Muscle layer of colon (tissue), 2 donors: ENCODE measurements at regions not wholly inside any gene's neighbourhood (a gene's known extent, or its start where the extent isn't known, plus 50 kb on each side); places are given as distances from the start of the nearest gene placed in this dataset.
"Not testable (repeated sequence)": the region's sequence is repeated elsewhere in the genome, so short reads cannot be mapped to it uniquely, and the experiment has no call there.

Experiments used
- H3K27ac ChIP-seq: one replicate; pipeline ENCODE4 v1.7.0; 2013; ENCODE audit warnings: low read depth, mild to moderate bottlenecking, low read length, moderate library complexity
- H3K27me3 ChIP-seq, 2 donors: one replicate each; pipeline ENCODE4 v1.7.0; 2013; ENCODE audit warnings: low read length in 2 of 2, mild to moderate bottlenecking in 2 of 2; ENCODE audit not compliant: insufficient read depth in 2 of 2, control insufficient read depth in 1 of 2
- H3K36me3 ChIP-seq: one replicate; pipeline ENCODE4 v1.7.0; 2013; ENCODE audit warnings: mild to moderate bottlenecking, low read length; ENCODE audit not compliant: insufficient read depth
- H3K4me1 ChIP-seq: one replicate; pipeline ENCODE4 v1.7.0; 2013; ENCODE audit warnings: mild to moderate bottlenecking, low read length; ENCODE audit not compliant: insufficient read depth
- H3K4me3 ChIP-seq, 2 donors: one replicate each; pipeline ENCODE4 v1.7.0; 2013; ENCODE audit warnings: low read length in 2 of 2, low read depth in 1 of 2, mild to moderate bottlenecking in 1 of 2, moderate library complexity in 1 of 2
- H3K9ac ChIP-seq: one replicate; pipeline ENCODE4 v1.7.0; 2013; ENCODE audit warnings: low read length
- H3K9me3 ChIP-seq: one replicate; pipeline ENCODE4 v1.7.0; 2013; ENCODE audit warnings: mild to moderate bottlenecking, low read length
- donor health status: abdominal sarcoma.
- donor health status: Adenocarcinoma of cecum.

GRCh38 chr2:7852546-7852945 is 829.3 kb upstream of the ID2 start:
- Histone ChIP-seq H3K27me3 (no peaks in the 10 kb centered on the region), H3K9ac (no peak overlapping the region), H3K9me3 (no peaks in the 10 kb centered on the region)

GRCh38 chr2:7857904-7858303 is 824.0 kb upstream of the ID2 start:
- no peak overlapping the region for H3K27ac ChIP-seq
- H3K4me1 ChIP-seq, result no peaks in the 10 kb centered on the region
- no peaks in the 10 kb centered on the region for H3K27me3 ChIP-seq
- H3K9ac ChIP-seq, result no peak overlapping the region
- no peaks in the 10 kb centered on the region for H3K36me3 ChIP-seq
- H3K9me3 ChIP-seq, result no peaks in the 10 kb centered on the region
- no peak overlapping the region for H3K4me3 ChIP-seq

More at GRCh38 chr2:7852546-7852945, 829.3 kb upstream of the ID2 start:
- no peak overlapping the region for H3K4me3 ChIP-seq
- no peaks in the 10 kb centered on the region for H3K36me3 ChIP-seq
- H3K4me1 ChIP-seq, result peaks cover 10% of the 10 kb centered on the region
- H3K27ac ChIP-seq, result no peak overlapping the region

GRCh38 chr2:7858624-7859023 is 823.2 kb upstream of the ID2 start:
- Histone ChIP-seq H3K4me1 (no peaks in the 10 kb centered on the region), H3K27ac (no peak overlapping the region), H3K4me3 (no peak overlapping the region), H3K9me3 (no peaks in the 10 kb centered on the region), H3K9ac (no peak overlapping the region), H3K36me3 (no peaks in the 10 kb centered on the region), H3K27me3 (no peaks in the 10 kb centered on the region)

- Histone ChIP-seq H3K4me3 (no peak overlapping the region), H3K9me3 (no peaks in the 10 kb centered on the region), H3K9ac (no peak overlapping the region), H3K4me1 (no peaks in the 10 kb centered on the region), H3K36me3 (no peaks in the 10 kb centered on the region), H3K27ac (no peak overlapping the region), H3K27me3 (no peaks in the 10 kb centered on the region)
Measured at GRCh38 chr2:7860693-7861092, 821.2 kb upstream of the ID2 start.

GRCh38 chr2:7861910-7862702 is 819.8 kb upstream of the ID2 start:
- Histone ChIP-seq H3K27ac (no peak overlapping the region), H3K4me3 (no peak overlapping the region), H3K4me1 (no peaks in the 10 kb centered on the region), H3K36me3 (no peaks in the 10 kb centered on the region), H3K27me3 (no peaks in the 10 kb centered on the region), H3K9ac (no peak overlapping the region), H3K9me3 (no peaks in the 10 kb centered on the region)

- H3K36me3 ChIP-seq, result no peaks in the 10 kb centered on the region
- no peaks in the 10 kb centered on the region for H3K27me3 ChIP-seq
- no peak overlapping the region for H3K27ac ChIP-seq
- no peaks in the 10 kb centered on the region for H3K9me3 ChIP-seq
- peaks cover 3% of the 10 kb centered on the region for H3K4me1 ChIP-seq
- no peak overlapping the region for H3K4me3 ChIP-seq
- H3K9ac ChIP-seq, result no peak overlapping the region
Measured at GRCh38 chr2:7866104-7866503, 815.8 kb upstream of the ID2 start.

GRCh38 chr2:7866825-7867224 is 815.0 kb upstream of the ID2 start:
- no peak overlapping the region for H3K27ac ChIP-seq

GRCh38 chr2:7867867-7868266 is 814.0 kb upstream of the ID2 start:
- no peak overlapping the region for H3K9ac ChIP-seq
- no peaks in the 10 kb centered on the region for H3K36me3 ChIP-seq
- H3K27ac ChIP-seq, result no peak overlapping the region
- H3K4me3 ChIP-seq, result no peak overlapping the region
- no peaks in the 10 kb centered on the region for H3K27me3 ChIP-seq
- no peaks in the 10 kb centered on the region for H3K9me3 ChIP-seq
- peaks cover 3% of the 10 kb centered on the region for H3K4me1 ChIP-seq

More at GRCh38 chr2:7866825-7867224, 815.0 kb upstream of the ID2 start:
- peaks cover 3% of the 10 kb centered on the region for H3K4me1 ChIP-seq
- H3K4me3 ChIP-seq, result no peak overlapping the region
- H3K27me3 ChIP-seq, result no peaks in the 10 kb centered on the region
- no peaks in the 10 kb centered on the region for H3K9me3 ChIP-seq
- H3K9ac ChIP-seq, result no peak overlapping the region
- no peaks in the 10 kb centered on the region for H3K36me3 ChIP-seq

- no peak overlapping the region for H3K9ac ChIP-seq
- no peaks in the 10 kb centered on the region for H3K36me3 ChIP-seq
- H3K27me3 ChIP-seq, result no peaks in the 10 kb centered on the region
- no peak overlapping the region for H3K4me3 ChIP-seq
- H3K9me3 ChIP-seq, result no peaks in the 10 kb centered on the region
- peaks cover 3% of the 10 kb centered on the region for H3K4me1 ChIP-seq
- H3K27ac ChIP-seq, result no peak overlapping the region
Measured at GRCh38 chr2:7868836-7869235, 813.0 kb upstream of the ID2 start.

- not testable (repeated sequence) for H3K27ac ChIP-seq, H3K4me3 ChIP-seq, H3K9me3 ChIP-seq, H3K27me3 ChIP-seq, H3K4me1 ChIP-seq, H3K9ac ChIP-seq, H3K36me3 ChIP-seq
Measured at GRCh38 chr2:7876445-7876844, 805.4 kb upstream of the ID2 start.

- not testable (repeated sequence) for H3K4me3 ChIP-seq, H3K27me3 ChIP-seq, H3K36me3 ChIP-seq, H3K9me3 ChIP-seq, H3K4me1 ChIP-seq, H3K27ac ChIP-seq, H3K9ac ChIP-seq
Measured at GRCh38 chr2:7878266-7878665, 803.6 kb upstream of the ID2 start.

- no peaks in the 10 kb centered on the region for H3K36me3 ChIP-seq
- no peaks in the 10 kb centered on the region for H3K9me3 ChIP-seq
- H3K4me1 ChIP-seq, result peaks cover 9% of the 10 kb centered on the region
- H3K9ac ChIP-seq, result no peak overlapping the region
- no peaks in the 10 kb centered on the region for H3K27me3 ChIP-seq
- H3K27ac ChIP-seq, result no peak overlapping the region
- H3K4me3 ChIP-seq, result no peak overlapping the region
Measured at GRCh38 chr2:7878786-7879482, 802.9 kb upstream of the ID2 start.
